HUES48 (cell line): ENCODE measurements at regions not wholly inside any gene's neighbourhood (a gene's known extent, or its start where the extent isn't known, plus 50 kb on each side); places are given as distances from the start of the nearest gene placed in this dataset.
A peak's percentile ranks its signal among the peaks of the same experiment; 100 is the strongest.
"Not testable (repeated sequence)": the region's sequence is repeated elsewhere in the genome, so short reads cannot be mapped to it uniquely, and the experiment has no call there.

Experiments
- H3K27ac ChIP-seq: one replicate; pipeline ENCODE4 v1.7.0; 2013; ENCODE audit warnings: low read depth, low read length, inconsistent platforms
- H3K27me3 ChIP-seq: 2 replicates; pipeline ENCODE4 v1.6.1; 2013; ENCODE audit warnings: mild to moderate bottlenecking, low read length; ENCODE audit not compliant: control insufficient read depth, insufficient read depth
- H3K36me3 ChIP-seq: 2 replicates; pipeline ENCODE4 v1.6.1; 2013; ENCODE audit warnings: low read length; ENCODE audit not compliant: control insufficient read depth, insufficient read depth
- H3K4me1 ChIP-seq: 2 replicates; pipeline ENCODE4 v1.6.1; 2013; ENCODE audit warnings: mild to moderate bottlenecking, low read length; ENCODE audit not compliant: control insufficient read depth, insufficient read depth
- H3K4me3 ChIP-seq: 2 replicates; pipeline ENCODE4 v1.5.1; 2013; ENCODE audit warnings: mild to moderate bottlenecking, low read depth, low read length
- H3K9ac ChIP-seq: 2 replicates; pipeline ENCODE4 v1.6.1; 2013; ENCODE audit warnings: mild to moderate bottlenecking, low read depth, low read length, moderate library complexity
- H3K9me3 ChIP-seq: 2 replicates; pipeline ENCODE4 v1.6.1; 2013; ENCODE audit warnings: low read length; ENCODE audit not compliant: control insufficient read depth, insufficient read depth

DNA sequence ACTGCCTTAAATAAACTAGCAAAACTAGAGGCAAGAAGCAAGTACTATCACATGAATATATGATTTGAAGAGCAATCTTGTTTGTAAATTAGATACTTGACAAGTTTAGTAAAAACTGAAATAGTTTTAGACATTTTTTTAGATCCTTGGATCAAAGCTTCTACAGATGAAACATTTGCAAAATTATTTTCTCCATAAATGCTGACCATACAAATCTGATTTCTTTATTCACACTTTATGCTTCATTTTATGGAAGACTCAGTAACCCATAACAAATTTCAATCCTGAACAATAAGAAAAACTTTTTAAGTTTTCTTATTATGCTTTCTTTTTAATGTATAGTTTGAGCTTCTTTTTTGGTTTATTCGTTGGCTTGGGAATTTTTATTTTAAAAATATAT is 750.2 kb upstream of the SLITRK5 start:
- Histone ChIP-seq H3K4me1 (peaks cover 4% of the 10 kb centered on the region; the same call in 1 of the 2 replicates), H3K27ac (no peak overlapping the region), H3K4me3 (no peak overlapping the region), H3K27me3 (no peaks in the 10 kb centered on the region), H3K9ac (no peak overlapping the region), H3K9me3 (no peaks in the 10 kb centered on the region), H3K36me3 (no peaks in the 10 kb centered on the region)

DNA sequence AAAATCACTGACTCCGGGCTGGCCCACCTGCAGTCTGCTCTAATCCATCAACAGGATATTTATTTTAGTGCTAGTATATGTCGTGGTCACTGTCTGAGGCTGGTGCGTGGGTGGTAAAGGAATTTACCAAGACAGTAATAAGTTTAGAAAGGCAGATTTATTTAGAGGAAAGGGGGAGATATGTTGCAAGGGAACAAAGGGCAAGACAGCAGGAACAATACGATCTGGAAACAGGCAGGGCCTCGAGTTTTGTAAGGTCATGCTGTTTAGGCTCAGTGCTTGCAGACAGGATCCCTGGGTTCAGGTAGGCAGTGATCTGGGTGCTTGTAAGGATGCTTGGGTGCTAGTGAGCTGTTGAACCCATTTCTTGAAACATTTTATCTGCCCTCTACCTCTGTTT is 748.2 kb upstream of the SLITRK5 start:
- Histone ChIP-seq H3K4me3 (no peak overlapping the region), H3K27ac (no peak overlapping the region), H3K27me3 (no peaks in the 10 kb centered on the region), H3K4me1 (peaks cover 4% of the 10 kb centered on the region; the same call in 1 of the 2 replicates), H3K36me3 (no peaks in the 10 kb centered on the region), H3K9ac (no peak overlapping the region), H3K9me3 (no peaks in the 10 kb centered on the region)

DNA sequence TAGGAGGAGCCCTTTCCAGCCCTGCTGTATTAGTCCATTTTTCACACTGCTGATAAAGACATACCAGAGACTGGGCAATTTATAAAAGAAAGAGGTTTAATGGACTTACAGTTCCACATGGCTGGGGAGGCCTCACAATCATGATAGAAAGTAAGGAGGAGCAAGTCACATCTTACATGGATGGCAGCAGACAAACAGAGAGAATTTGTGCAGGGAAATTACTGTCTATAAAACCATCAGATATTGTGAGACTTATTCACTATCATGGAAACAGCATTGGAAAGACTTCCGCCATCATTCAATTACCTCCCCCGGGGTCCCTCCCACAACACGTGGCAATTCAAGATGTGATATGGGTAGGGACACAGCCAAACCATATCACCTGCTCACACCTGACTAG is 744.3 kb upstream of the SLITRK5 start:
- not testable (repeated sequence) for H3K36me3 ChIP-seq, H3K27ac ChIP-seq, H3K4me1 ChIP-seq, H3K9ac ChIP-seq, H3K27me3 ChIP-seq, H3K9me3 ChIP-seq, H3K4me3 ChIP-seq

DNA sequence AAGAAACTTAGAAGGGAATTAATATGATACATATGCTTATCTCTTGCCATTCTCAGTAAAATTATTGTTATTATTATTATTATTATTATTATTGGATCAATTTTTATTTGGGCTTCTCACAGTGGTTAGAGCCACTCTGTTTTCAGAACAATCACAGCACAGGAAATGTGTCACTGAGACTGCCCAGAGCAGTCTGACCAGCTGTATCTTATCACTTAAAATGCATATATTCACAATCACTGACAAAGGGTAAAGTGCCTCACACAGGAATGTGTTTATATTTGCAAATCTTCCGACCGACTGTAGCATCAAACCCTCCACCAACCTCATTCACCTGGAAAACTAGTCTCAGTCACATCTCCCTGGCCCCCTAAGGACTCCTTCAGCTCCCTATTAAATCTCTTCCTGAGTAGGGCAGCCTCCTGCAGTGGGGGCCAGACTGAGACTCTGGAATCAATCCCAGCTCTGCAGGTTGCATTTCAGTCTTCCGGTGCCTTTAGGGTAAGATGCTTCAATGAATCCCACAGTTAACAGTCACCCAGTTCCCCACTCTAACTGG is 738.3 kb upstream of the SLITRK5 start:
- H3K27me3 ChIP-seq = no peaks in the 10 kb centered on the region
- H3K4me3 ChIP-seq = no peak overlapping the region
- H3K4me1 ChIP-seq = peaks cover 25% of the 10 kb centered on the region
- no peaks in the 10 kb centered on the region for H3K9me3 ChIP-seq
- peak overlapping the region; percentile 93 for H3K27ac ChIP-seq
- no peaks in the 10 kb centered on the region for H3K36me3 ChIP-seq
- H3K9ac ChIP-seq = no peak overlapping the region

DNA sequence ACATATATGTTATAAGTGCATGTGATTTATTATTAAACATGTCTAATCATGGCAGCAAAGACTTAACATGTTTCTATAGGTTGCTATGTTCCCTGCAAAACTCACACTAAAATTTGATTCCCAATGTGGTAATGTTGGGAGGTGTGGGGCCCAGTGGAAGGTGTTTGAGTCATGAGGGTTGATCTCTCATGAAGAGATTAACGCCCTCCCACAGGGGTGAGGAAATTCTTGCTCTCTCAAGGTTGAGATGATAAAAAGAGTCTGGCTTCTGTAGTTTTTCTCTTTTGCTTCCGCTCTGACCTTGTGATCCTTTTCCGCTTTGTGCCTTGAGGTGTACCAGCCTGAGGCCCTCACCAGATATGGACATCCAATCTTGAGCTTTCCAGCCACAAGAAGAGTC is 737.5 kb upstream of the SLITRK5 start:
- H3K27me3 ChIP-seq = no peaks in the 10 kb centered on the region
- H3K27ac ChIP-seq = peak overlapping the region; percentile 93
- H3K36me3 ChIP-seq = no peaks in the 10 kb centered on the region
- no peak overlapping the region for H3K4me3 ChIP-seq
- no peak overlapping the region for H3K9ac ChIP-seq
- H3K4me1 ChIP-seq = peaks cover 25% of the 10 kb centered on the region
- no peaks in the 10 kb centered on the region for H3K9me3 ChIP-seq

DNA sequence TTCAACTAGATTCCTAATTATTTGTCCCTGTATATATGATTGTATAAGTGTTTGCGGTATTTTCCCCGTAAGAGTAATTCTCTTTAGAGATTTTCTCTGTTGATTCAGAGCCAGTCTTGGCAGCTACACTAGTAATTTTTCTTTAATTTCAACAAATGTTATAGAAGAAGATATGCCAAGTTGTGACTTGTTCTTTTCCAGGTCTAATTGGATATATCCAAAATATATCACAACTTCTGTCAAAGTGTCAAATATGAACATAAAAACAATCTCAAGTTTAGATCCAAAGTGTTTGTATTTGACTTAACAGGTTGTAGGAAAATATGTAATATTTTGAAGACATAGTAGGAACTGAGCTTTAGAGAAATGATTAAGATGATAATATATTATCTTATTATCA is 733.9 kb upstream of the SLITRK5 start:
- H3K27ac ChIP-seq = no peak overlapping the region
- no peak overlapping the region for H3K4me3 ChIP-seq
- no peaks in the 10 kb centered on the region for H3K36me3 ChIP-seq
- H3K4me1 ChIP-seq = peaks cover 22% of the 10 kb centered on the region
- no peaks in the 10 kb centered on the region for H3K27me3 ChIP-seq
- H3K9me3 ChIP-seq = no peaks in the 10 kb centered on the region
- H3K9ac ChIP-seq = no peak overlapping the region

DNA sequence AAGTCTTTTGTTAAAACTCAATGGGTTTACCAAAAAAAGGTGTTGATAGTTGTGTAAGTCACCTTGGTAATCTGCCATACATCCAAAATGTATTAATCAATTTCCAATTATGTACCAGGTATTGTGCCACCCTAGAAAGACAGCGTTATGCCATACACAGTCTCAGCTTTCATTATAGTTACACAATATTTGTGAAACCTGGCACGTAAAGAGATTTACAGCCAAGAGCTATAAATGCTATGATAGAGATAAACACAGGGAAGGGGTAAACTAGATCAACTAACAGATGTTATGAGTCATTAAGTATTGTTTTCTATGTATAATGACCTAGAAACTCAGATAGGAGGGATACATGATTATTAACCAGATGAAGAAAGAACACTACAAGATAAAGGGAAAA is 725.6 kb upstream of the SLITRK5 start:
- H3K9me3 ChIP-seq = no peaks in the 10 kb centered on the region
- no peak overlapping the region for H3K9ac ChIP-seq
- H3K27me3 ChIP-seq = no peaks in the 10 kb centered on the region
- H3K4me1 ChIP-seq = no peaks in the 10 kb centered on the region
- no peak overlapping the region for H3K27ac ChIP-seq
- no peaks in the 10 kb centered on the region for H3K36me3 ChIP-seq
- no peak overlapping the region for H3K4me3 ChIP-seq

DNA sequence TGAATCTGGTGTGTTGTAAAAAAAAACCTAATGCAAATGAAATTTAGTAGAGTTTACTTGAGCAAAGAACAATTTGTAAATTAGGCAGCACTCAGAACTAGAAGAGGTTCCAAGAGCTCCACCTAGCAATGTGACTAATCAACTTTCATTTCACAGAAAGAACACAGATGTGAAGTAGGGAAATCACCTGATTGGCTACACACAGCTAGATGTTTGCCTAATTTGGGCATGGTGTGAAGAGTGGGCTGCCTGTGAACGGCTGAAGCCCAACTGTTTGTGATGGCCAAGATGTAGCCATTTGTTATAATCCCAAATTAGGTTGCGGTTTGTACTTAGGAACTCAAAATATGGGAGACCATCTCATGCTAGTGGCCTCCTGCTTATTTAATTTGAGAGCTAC is 724.4 kb upstream of the SLITRK5 start:
- Histone ChIP-seq H3K27ac (no peak overlapping the region), H3K36me3 (no peaks in the 10 kb centered on the region), H3K9ac (no peak overlapping the region), H3K9me3 (no peaks in the 10 kb centered on the region), H3K27me3 (no peaks in the 10 kb centered on the region), H3K4me3 (no peak overlapping the region), H3K4me1 (no peaks in the 10 kb centered on the region)

DNA sequence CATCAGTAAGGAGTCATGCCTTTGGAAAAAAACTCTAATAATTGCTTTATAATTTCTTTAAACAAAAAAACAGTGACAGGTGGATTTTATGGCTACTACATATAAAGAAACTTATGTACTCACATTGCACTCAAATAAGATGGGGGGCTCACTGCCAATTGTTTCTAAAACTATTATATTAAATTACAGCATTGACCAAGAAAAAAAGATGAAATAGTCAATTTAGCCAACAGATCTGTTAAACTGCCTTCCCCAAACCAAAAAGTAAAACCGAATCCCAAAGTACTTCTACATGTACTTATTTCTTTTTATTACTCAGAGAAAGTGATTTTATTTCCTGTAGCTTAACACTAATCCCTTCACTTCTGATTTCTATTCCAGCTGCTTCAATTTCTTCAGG is 716.8 kb upstream of the SLITRK5 start:
- no peak overlapping the region for H3K9ac ChIP-seq
- no peaks in the 10 kb centered on the region for H3K4me1 ChIP-seq
- no peaks in the 10 kb centered on the region for H3K27me3 ChIP-seq
- H3K36me3 ChIP-seq = no peaks in the 10 kb centered on the region
- H3K27ac ChIP-seq = no peak overlapping the region
- no peak overlapping the region for H3K4me3 ChIP-seq
- no peaks in the 10 kb centered on the region for H3K9me3 ChIP-seq

DNA sequence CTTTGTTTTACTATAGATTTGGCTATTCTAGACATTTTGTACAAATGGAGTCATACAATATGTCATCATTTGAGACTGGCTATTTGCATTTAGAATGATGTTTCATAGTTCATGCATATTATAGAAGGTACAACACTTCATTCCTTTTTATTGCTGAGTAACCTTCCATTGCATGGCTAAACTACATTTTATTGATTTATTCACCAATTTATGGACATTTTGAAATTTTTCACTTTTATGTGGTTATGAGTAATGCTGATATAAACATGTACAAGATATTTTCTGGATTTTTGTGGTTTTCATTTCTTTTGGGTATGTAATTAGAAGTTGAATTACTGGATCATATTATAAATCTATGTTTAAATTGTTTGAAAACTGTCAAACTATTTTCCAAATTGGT is 710.3 kb upstream of the SLITRK5 start:
- H3K9ac ChIP-seq = no peak overlapping the region
- H3K27me3 ChIP-seq = no peaks in the 10 kb centered on the region
- no peak overlapping the region for H3K27ac ChIP-seq
- no peak overlapping the region for H3K4me3 ChIP-seq
- no peaks in the 10 kb centered on the region for H3K9me3 ChIP-seq
- H3K4me1 ChIP-seq = no peaks in the 10 kb centered on the region
- no peaks in the 10 kb centered on the region for H3K36me3 ChIP-seq

DNA sequence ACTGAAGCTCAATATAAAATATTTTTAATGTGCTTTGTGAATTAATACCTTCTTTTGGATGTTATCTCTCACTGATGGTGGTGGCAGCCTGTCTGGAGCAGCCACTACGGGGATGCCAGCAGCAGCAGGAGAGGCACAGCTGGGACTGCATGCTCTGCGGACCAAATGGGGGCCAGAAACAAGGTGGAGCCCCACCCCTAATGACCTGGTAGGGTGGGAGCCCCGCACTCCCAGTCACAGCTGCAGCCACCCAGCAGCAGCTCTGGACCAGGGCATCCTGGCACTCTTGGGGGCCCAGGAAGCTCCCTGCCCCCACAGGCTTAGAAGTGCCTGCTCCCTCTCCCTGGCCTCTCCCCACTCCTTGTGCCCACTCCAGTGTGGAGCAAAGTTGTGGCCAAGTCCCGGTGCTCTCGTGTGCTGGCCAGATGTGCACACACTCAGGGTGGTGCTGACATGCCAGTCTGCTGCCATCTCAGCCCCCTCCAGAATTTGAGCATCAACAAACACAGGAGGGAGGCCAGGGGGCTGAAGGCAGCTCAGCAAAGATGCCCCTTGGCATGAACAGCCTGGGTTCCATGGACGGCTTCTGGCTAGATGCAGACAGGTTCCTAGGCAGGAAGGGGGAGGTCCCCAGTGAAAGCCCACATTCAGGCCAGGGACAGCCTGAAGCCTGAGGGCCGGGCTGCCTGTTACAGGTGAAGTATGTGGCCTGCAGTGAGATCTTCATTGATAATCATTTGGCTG is 696.7 kb upstream of the SLITRK5 start:
- Histone ChIP-seq H3K36me3 (no peaks in the 10 kb centered on the region), H3K27me3 (no peaks in the 10 kb centered on the region), H3K4me1 (no peaks in the 10 kb centered on the region; the same call in none of the 2 replicates), H3K27ac (no peak overlapping the region), H3K9me3 (no peaks in the 10 kb centered on the region), H3K9ac (no peak overlapping the region), H3K4me3 (no peak overlapping the region)
